ENCODE measurements at regions not wholly inside any gene's neighbourhood (a gene's known extent, or its start where the extent isn't known, plus 50 kb on each side); places are given as distances from the start of the nearest gene placed in this dataset.
A peak's percentile ranks its signal among the peaks of the same experiment; 100 is the strongest.

DNA sequence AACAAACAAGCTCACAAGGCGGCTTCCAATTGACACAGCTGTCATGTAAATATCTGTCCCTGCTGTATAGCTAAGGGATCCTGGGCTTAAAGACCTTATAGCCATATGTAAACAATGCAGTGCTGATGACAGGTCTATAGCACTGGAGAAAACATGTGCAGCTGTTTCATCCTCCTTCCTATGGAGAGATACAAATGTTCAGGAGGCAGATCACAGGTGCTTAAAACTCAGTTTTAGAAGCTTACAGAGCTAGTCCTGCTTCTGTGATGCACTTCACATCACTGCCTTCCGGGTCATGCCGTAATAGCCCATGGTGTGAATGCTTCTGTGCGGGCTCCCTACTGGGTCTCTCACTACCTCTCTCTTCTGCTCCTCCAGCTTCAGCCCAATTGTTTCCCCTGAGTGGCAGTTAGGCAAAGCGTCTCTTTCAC is 262.4 kb upstream of the CHST9 start:
- peak; percentile 84 for DNase-seq

- no peak for DNase-seq
These were observed 245.5 kb upstream of the CHST9 start for GRCh38 chr18:27430595-27430994.

- no peak for DNase-seq
These were observed 243.8 kb upstream of the CHST9 start for GRCh38 chr18:27428716-27429475.

DNA sequence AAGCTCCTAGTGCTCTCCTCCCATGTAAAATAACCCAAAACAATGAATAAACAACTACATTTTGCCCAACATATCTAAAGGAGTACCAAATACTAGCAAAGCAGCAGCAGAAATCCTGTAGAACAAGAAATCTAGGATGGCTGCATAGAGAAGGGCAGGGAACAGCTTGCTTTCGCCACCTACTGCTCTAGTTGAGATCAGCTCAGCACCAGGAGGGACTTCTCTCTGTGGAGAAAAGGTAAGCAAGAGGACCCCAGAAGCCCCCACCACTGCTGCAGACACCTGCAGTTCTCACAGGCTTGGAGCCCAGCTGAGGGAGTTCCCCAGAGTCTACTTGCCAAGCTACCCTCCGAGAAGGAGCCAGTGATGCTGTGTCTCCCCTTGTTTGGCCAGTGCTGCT is 243.0 kb upstream of the CHST9 start:
- no peak for DNase-seq

GRCh38 chr18:27423581-27423980 is 238.5 kb upstream of the CHST9 start:
- DNase-seq = no peak

- DNase-seq = no peak
These were observed 234.5 kb upstream of the CHST9 start for GRCh38 chr18:27419646-27420045.

- DNase-seq = no peak
These were observed 230.4 kb upstream of the CHST9 start for GRCh38 chr18:27415495-27415894.

DNA sequence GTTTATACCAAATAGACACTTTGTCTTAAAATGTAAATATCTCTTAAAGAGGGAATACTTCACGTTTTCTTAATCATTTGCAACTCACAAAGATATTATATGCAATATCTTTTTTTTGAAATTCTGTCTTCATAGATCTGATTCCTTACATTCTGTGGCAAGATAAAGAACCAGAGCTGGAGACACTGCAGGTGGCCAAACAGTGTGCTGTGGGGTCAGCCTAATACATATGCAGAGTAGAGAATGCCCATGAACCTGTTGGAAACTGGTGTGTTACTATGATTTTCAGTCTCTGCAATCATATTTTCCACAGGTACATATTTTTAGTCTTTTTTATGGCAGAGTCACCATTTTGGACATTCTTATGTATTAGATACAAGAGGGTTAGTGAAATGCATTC is 229.6 kb upstream of the CHST9 start:
- DNase-seq = no peak

DNA sequence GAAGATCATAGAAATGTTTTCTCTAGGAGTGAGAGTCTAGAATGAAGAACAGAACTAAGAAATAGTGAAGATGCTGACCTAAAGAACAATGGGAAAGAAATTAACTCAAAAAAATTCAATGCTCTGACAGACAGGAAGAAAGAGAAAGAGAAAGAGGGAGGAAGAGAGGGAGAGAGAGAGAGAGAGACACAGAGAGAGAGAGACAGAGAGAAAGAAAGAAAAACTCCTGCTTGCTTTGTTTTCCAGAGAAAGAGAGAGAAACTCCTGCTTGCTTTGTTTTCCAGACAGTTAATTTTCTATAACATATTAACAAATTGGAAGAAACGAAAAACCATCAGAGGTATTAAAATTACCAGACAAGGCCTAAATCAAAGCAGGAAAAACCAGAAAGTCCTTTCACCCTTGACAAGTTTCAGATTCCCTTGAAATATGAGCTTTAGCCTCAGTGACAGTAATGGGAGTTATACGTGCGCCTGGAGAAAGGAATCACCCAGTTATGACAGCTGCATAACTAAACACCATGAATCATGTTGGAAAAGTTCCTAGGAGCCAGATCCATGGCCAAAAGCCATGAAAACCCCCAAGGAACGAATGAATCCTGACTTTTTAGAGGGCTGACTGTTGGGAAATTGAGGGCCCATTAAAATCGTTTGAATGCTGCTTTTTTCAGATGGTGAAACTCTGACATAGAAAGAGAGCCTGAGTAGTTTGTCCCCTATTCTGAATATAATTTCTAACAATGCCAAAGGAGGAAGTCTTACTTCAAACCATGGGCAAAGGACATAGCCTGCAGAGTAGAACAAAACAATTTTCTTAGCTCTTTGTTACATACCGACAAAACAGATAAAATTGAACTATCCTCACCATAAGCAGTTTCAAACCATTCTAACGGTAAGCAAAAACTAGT is 228.6 kb upstream of the CHST9 start:
- DNase-seq = peak; percentile 68

GRCh38 chr18:27412556-27412955 is 227.4 kb upstream of the CHST9 start:
- DNase-seq = no peak

GRCh38 chr18:27411911-27412310 is 226.8 kb upstream of the CHST9 start:
- no peak for DNase-seq

DNA sequence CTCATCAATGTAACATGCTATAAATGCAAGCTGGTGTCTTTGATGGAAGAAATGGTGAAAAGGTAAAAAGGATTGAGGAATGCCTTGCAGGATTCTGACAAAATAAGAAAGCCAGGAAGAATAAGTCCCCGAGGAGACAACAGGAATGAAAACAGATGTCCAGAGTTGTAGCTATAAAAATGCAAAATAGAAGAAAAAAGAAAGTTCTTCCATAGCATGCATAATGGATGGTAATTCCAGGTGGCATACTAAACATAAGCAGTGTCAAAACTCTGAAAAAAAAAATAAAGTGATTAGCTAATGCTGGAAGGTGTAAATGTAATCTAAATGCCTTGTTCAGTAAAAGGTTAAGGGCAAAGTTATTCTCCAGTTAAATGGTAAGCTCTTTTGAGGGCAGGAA is 225.9 kb upstream of the CHST9 start:
- DNase-seq = no peak

DNA sequence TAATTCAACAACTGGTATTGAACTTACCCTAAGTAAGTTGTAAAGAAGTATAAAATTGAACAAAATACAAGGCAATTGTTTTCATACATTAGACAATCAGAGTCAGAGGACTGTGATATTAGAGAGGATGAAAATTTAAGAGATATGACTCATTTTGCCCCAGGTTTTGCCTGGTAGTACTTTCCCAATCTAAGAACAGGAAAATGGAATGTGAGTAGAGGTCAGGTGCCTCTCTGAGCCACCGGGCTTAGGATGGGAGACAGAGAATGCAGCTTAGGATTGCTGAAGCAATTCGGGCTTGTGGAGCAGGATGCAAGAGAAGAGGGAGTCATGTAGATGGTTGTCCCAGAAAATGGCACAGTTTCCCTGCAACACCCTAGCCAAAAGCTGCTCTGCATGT is 219.7 kb upstream of the CHST9 start:
- no peak for DNase-seq

DNA sequence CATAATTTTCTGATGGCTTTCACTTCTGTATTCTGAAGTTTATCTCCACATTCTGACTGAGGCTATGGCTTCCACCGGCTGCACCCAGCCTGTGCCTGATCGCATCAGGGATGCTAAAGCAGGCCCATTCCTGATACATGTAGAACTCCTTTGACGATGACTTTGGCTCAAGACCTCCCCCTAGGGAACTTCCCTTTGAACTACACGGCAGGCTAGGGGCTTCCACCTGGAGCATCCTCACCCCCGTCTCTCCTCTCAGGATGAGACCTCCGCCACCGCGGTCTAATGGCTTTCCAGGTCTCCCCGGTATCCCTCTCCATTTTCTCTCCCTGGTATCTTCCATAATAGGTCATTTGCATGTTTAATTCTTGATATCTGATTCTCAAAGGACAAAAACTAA is 214.9 kb upstream of the CHST9 start:
- no peak for DNase-seq

DNA sequence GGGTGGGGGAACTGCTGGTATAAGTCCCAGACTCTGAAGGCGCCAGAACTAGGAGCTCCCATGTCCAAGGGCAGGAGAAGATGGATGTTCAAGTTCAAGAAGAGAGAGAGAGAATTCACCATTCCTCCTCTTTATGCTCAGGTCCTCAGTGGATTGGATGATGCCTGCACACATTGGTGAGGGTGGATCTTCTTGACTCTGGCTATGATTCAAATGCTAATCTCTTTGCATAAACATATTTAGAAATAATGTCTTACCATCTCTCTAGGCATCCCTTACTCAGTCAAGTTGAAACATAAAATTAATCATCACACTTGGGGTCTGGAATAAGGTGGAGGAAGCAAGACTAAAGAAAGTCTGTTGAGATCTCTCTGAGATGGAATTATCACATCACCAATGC is 210.6 kb upstream of the CHST9 start:
- no peak for DNase-seq

GRCh38 chr18:27394687-27395086 is 209.6 kb upstream of the CHST9 start:
- no peak for DNase-seq

DNA sequence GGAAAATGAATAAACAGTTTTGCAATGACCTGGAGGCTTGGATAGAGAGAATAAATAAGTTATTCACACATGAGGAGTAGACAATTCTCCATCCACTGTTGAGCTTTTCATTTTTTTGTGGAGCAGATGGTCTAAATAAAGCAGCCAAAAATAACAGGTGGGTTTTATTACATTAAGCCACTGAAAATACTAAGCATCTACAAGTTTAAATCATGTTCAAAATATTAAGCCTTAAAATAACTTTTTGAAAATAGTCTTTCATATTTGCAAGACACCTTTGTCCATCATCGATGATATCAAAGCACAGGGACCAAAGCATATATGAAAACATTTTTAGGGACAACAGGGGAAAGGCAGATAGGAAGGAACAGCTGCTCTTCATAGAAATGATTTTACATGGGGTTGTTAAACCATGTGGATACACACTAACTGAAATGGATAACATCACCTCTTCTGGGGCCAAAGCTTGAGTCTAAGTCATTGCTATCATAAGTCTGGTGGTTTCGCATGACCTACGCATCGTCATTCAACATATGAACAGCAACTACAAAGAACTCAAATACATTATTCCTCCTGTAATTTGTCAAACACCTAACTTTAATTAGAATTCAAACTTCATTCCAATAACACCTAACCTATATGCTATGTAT is 197.6 kb upstream of the CHST9 start:
- DNase-seq = peak; percentile 84

- no peak for DNase-seq
These were observed 193.5 kb upstream of the CHST9 start for GRCh38 chr18:27378431-27379095.

DNA sequence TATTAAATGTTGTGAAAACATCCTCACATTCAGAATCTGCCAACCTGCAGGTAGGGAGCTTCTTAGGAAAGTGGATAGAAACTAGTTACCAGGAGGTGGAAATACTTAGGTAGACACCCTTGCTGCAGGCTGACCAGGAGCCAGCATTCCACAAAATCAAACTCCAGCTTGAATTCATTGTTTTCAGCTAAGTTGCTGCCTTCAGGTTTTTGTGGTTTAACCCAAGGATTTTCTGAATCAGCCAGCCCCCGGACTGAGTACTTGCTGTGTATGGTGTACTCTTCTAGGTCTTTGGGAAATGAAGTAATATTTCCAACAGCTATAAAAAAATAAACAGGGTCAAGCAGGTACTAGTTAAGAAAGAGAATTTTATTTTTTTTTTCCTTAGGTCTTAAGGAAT is 192.1 kb upstream of the CHST9 start:
- DNase-seq = no peak

GRCh38 chr18:27372386-27372785 is 187.3 kb upstream of the CHST9 start:
- DNase-seq = no peak

DNA sequence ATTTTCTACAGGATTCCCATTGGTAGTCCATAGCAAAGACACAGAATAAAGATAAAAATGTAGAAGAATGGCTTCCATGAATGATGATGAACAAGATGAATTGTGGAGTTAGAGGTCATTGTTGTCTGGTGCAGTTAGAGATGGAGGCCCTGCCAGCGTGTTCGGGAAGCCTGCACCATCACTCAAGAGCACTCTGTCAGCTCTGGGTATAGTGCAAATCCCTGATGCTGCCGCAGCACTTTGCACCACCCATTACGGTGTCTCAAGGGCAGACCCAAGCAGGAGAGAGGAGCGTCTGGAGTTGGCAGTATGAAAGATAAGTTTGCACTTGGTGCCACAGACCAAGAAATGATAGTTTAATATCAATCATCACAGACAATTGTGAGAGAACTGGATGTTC is 181.6 kb upstream of the CHST9 start:
- no peak for DNase-seq

DNA sequence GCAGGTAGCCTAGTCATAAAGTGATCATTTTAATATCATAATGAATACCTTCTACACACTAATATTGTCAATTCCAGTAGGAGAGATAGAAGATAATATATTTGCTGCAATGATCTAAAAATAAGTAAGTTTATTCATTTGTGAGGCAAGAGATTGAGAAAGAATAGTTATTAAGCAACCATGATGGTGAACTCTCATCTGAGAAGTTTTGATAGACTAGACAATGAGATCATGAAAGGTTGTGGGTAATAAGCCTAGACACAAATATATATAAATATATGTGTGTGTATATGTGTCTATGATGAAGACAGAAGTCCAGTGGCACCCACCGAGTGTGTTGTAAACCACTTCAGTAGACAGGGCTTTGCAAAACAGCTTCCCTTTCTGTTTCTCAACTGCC is 181.0 kb upstream of the CHST9 start:
- DNase-seq = no peak

- DNase-seq = peak; percentile 60
These were observed 178.8 kb upstream of the CHST9 start for GRCh38 chr18:27363872-27364271.
